ENCODE measurements at regions not wholly inside any gene's neighbourhood (a gene's known extent, or its start where the extent isn't known, plus 50 kb on each side); places are given as distances from the start of the nearest gene placed in this dataset.

- Histone ChIP-seq H3K4me3 (ENCODE audit: low read depth, low read length, poor library complexity, severe bottlenecking) (no peak overlapping the region), H3K36me3 (ENCODE audit: insufficient read depth, low read length, poor library complexity, severe bottlenecking) (no peaks in the 10 kb centered on the region), H3K27me3 (replicated peaks; ENCODE audit: insufficient read depth, low read depth, low read length, poor library complexity) (no peaks in the 10 kb centered on the region), H3K9me3 (ENCODE audit: low read depth, low read length, poor library complexity, severe bottlenecking) (no peaks in the 10 kb centered on the region), H3K4me1 (ENCODE audit: insufficient read depth, low read length, poor library complexity, severe bottlenecking) (no peaks in the 10 kb centered on the region), H3K27ac (ENCODE audit: low read depth, low read length, poor library complexity, severe bottlenecking) (no peak overlapping the region)
- intact Hi-C loops (cut with micrococcal nuclease; ENCODE audit: unreplicated experiment), result no loop called here
- BruUV-seq (replicated peaks), result no TSS peak
- ChIA-PET POLR2A (ENCODE audit: low non-redundant PET) (no interaction called here), CTCF (no interaction called here)
- TF ChIP-seq CTCF (conservative IDR thresholded peaks at IDR 0.05; ENCODE audit: low read depth, low read length), result no peak
- no peak for TF ChIP-seq EZH2 (IDR thresholded peaks at IDR 0.05; ENCODE audit: borderline replicate concordance, low read depth, low read length, poor library complexity, severe bottlenecking)
- DNase-seq (ENCODE audit: low spot score), result no peak
These were observed 62.6 kb upstream of the RPS23 start for GRCh38 chr5:82340799-82341198.

GRCh38 chr5:82339792-82340191 is 61.6 kb upstream of the RPS23 start:
- Histone ChIP-seq H3K4me3 (ENCODE audit: low read depth, low read length, poor library complexity, severe bottlenecking) (no peak overlapping the region), H3K9me3 (ENCODE audit: low read depth, low read length, poor library complexity, severe bottlenecking) (no peaks in the 10 kb centered on the region), H3K4me1 (ENCODE audit: insufficient read depth, low read length, poor library complexity, severe bottlenecking) (no peaks in the 10 kb centered on the region), H3K27ac (ENCODE audit: low read depth, low read length, poor library complexity, severe bottlenecking) (no peak overlapping the region), H3K36me3 (ENCODE audit: insufficient read depth, low read length, poor library complexity, severe bottlenecking) (no peaks in the 10 kb centered on the region), H3K27me3 (replicated peaks; ENCODE audit: insufficient read depth, low read depth, low read length, poor library complexity) (no peaks in the 10 kb centered on the region)
- no TSS peak for BruUV-seq (replicated peaks)
- DNase-seq (ENCODE audit: low spot score), result no peak
- CTCF ChIA-PET, result no interaction called here
- TF ChIP-seq CTCF (conservative IDR thresholded peaks at IDR 0.05; ENCODE audit: low read depth, low read length) (no peak), EZH2 (IDR thresholded peaks at IDR 0.05; ENCODE audit: borderline replicate concordance, low read depth, low read length, poor library complexity, severe bottlenecking) (no peak)
- intact Hi-C loops (cut with micrococcal nuclease; ENCODE audit: unreplicated experiment), result no loop called here
- POLR2A ChIA-PET (ENCODE audit: low non-redundant PET), result no interaction called here

- Histone ChIP-seq H3K36me3 (ENCODE audit: insufficient read depth, low read length, poor library complexity, severe bottlenecking) (no peaks in the 10 kb centered on the region), H3K27me3 (replicated peaks; ENCODE audit: insufficient read depth, low read depth, low read length, poor library complexity) (no peaks in the 10 kb centered on the region), H3K4me3 (ENCODE audit: low read depth, low read length, poor library complexity, severe bottlenecking) (no peak overlapping the region), H3K27ac (ENCODE audit: low read depth, low read length, poor library complexity, severe bottlenecking) (no peak overlapping the region), H3K9me3 (ENCODE audit: low read depth, low read length, poor library complexity, severe bottlenecking) (no peaks in the 10 kb centered on the region), H3K4me1 (ENCODE audit: insufficient read depth, low read length, poor library complexity, severe bottlenecking) (no peaks in the 10 kb centered on the region)
- intact Hi-C loops (cut with micrococcal nuclease; ENCODE audit: unreplicated experiment), result no loop called here
- TF ChIP-seq CTCF (conservative IDR thresholded peaks at IDR 0.05; ENCODE audit: low read depth, low read length) (no peak), EZH2 (IDR thresholded peaks at IDR 0.05; ENCODE audit: borderline replicate concordance, low read depth, low read length, poor library complexity, severe bottlenecking) (no peak)
- DNase-seq (ENCODE audit: low spot score), result no peak
- CTCF ChIA-PET, result no interaction called here
- BruUV-seq (replicated peaks), result no TSS peak
- POLR2A ChIA-PET (ENCODE audit: low non-redundant PET), result no interaction called here
These were observed 60.7 kb upstream of the RPS23 start for GRCh38 chr5:82338771-82339373.

All from A673 (cell line).